ENCODE measurements at regions not wholly inside any gene's neighbourhood (a gene's known extent, or its start where the extent isn't known, plus 50 kb on each side); places are given as distances from the start of the nearest gene placed in this dataset.
A peak's percentile ranks its signal among the peaks of the same experiment; 100 is the strongest.
"Not testable (repeated sequence)": the region's sequence is repeated elsewhere in the genome, so short reads cannot be mapped to it uniquely, and the experiment has no call there.

- no peak for DNase-seq (ENCODE audit: low spot score)
Measured at GRCh38 chr3:98644168-98644567, 50.8 kb upstream of the CPOX start.

- no peak for DNase-seq (ENCODE audit: low spot score)
Measured at GRCh38 chr3:98645039-98645438, 51.6 kb upstream of the CPOX start.

- DNase-seq (ENCODE audit: low spot score) = no peak
Measured at GRCh38 chr3:98646680-98647079, 53.3 kb upstream of the CPOX start.

GRCh38 chr3:98647197-98647596 is 53.8 kb upstream of the CPOX start:
- no peak for DNase-seq (ENCODE audit: low spot score)

GRCh38 chr3:98650971-98651779 is 57.8 kb upstream of the CPOX start:
- DNase-seq (ENCODE audit: low spot score) = no peak

GRCh38 chr3:98651780-98652077 is 58.3 kb upstream of the CPOX start:
- DNase-seq (ENCODE audit: low spot score) = no peak

GRCh38 chr3:98655666-98656065 is 62.3 kb upstream of the CPOX start:
- no peak for DNase-seq (ENCODE audit: low spot score)

GRCh38 chr3:98657457-98657856 is 64.0 kb upstream of the CPOX start:
- peak; percentile 23 for DNase-seq (ENCODE audit: low spot score)

GRCh38 chr3:98662699-98663098 is 69.3 kb upstream of the CPOX start:
- DNase-seq (ENCODE audit: low spot score) = no peak

- DNase-seq (ENCODE audit: low spot score) = no peak
Measured at GRCh38 chr3:98670020-98670419, 76.6 kb upstream of the CPOX start.

GRCh38 chr3:98679986-98680385 is 83.2 kb upstream of the ST3GAL6 start:
- no peak for DNase-seq (ENCODE audit: low spot score)

GRCh38 chr3:98680723-98681122 is 82.4 kb upstream of the ST3GAL6 start:
- DNase-seq (ENCODE audit: low spot score) = no peak

GRCh38 chr3:98681486-98681885 is 81.7 kb upstream of the ST3GAL6 start:
- DNase-seq (ENCODE audit: low spot score) = no peak

GRCh38 chr3:98682391-98682790 is 80.7 kb upstream of the ST3GAL6 start:
- not testable (repeated sequence) for DNase-seq (ENCODE audit: low spot score)

- DNase-seq (ENCODE audit: low spot score) = no peak
Measured at GRCh38 chr3:98688363-98688762, 74.8 kb upstream of the ST3GAL6 start.

GRCh38 chr3:98690876-98691275 is 72.3 kb upstream of the ST3GAL6 start:
- DNase-seq (ENCODE audit: low spot score) = no peak

- DNase-seq (ENCODE audit: low spot score) = no peak
Measured at GRCh38 chr3:98691897-98692296, 71.2 kb upstream of the ST3GAL6 start.

GRCh38 chr3:98692787-98693473 is 70.2 kb upstream of the ST3GAL6 start:
- DNase-seq (ENCODE audit: low spot score) = peak; percentile 11

- no peak for DNase-seq (ENCODE audit: low spot score)
Measured at GRCh38 chr3:98695796-98696195, 67.3 kb upstream of the ST3GAL6 start.

GRCh38 chr3:98696296-98696695 is 66.8 kb upstream of the ST3GAL6 start:
- DNase-seq (ENCODE audit: low spot score) = not testable (repeated sequence)

GRCh38 chr3:98697225-98697624 is 65.9 kb upstream of the ST3GAL6 start:
- DNase-seq (ENCODE audit: low spot score) = no peak

GRCh38 chr3:98699132-98699531 is 64.0 kb upstream of the ST3GAL6 start:
- DNase-seq (ENCODE audit: low spot score) = no peak

- DNase-seq (ENCODE audit: low spot score) = no peak
Measured at GRCh38 chr3:98701071-98701675, 62.0 kb upstream of the ST3GAL6 start.
